GM18505 (cell line): ENCODE measurements at regions not wholly inside any gene's neighbourhood (a gene's known extent, or its start where the extent isn't known, plus 50 kb on each side); places are given as distances from the start of the nearest gene placed in this dataset.

ENCODE experiments used
- ATAC-seq: cut with Tn5 transposase; IDR thresholded peaks from one replicate; pipeline ENCODE4 v1.9.1; 2021; ENCODE audit not compliant: unreplicated experiment
- POLR2A ChIP-seq: IDR thresholded peaks from 4 replicates; pipeline ENCODE4 v1.6.1; 2011; ENCODE audit warnings: borderline replicate concordance; ENCODE audit not compliant: insufficient read depth, insufficient read length; ENCODE audit errors: extremely low read depth

- ATAC-seq, result no peak
Measured at GRCh38 chr3:124229420-124229819, 237.5 kb upstream of the ROPN1 start.

GRCh38 chr3:124229836-124230235 is 237.9 kb upstream of the ROPN1 start:
- no peak for TF ChIP-seq POLR2A
- ATAC-seq, result no peak

More at GRCh38 chr3:124229420-124229819, 237.5 kb upstream of the ROPN1 start:
- no peak for TF ChIP-seq POLR2A

GRCh38 chr3:124230432-124230831 is 238.5 kb upstream of the ROPN1 start:
- TF ChIP-seq POLR2A, result no peak
- ATAC-seq, result no peak

- ATAC-seq, result no peak
- TF ChIP-seq POLR2A, result no peak
Measured at GRCh38 chr3:124230998-124231397, 239.1 kb upstream of the ROPN1 start.

- TF ChIP-seq POLR2A, result no peak
- no peak for ATAC-seq
Measured at GRCh38 chr3:124234852-124235252, 242.9 kb upstream of the ROPN1 start.

- ATAC-seq, result no peak
- no peak for TF ChIP-seq POLR2A
Measured at GRCh38 chr3:124235446-124235845, 243.5 kb upstream of the ROPN1 start.

- TF ChIP-seq POLR2A, result no peak
- ATAC-seq, result no peak
Measured at GRCh38 chr3:124243177-124243859, 251.4 kb upstream of the ROPN1 start.

- no peak for TF ChIP-seq POLR2A
- ATAC-seq, result no peak
Measured at GRCh38 chr3:124246376-124246775, 254.5 kb upstream of the ROPN1 start.

- no peak for ATAC-seq
- no peak for TF ChIP-seq POLR2A
Measured at GRCh38 chr3:124246949-124247348, 255.0 kb upstream of the ROPN1 start.

- ATAC-seq, result no peak
- no peak for TF ChIP-seq POLR2A
Measured at GRCh38 chr3:124248471-124249028, 256.6 kb upstream of the ROPN1 start.

- TF ChIP-seq POLR2A, result no peak
- ATAC-seq, result no peak
Measured at GRCh38 chr3:124249038-124249437, 257.1 kb upstream of the ROPN1 start.

GRCh38 chr3:124250053-124250452 is 258.1 kb upstream of the ROPN1 start:
- no peak for TF ChIP-seq POLR2A
- ATAC-seq, result no peak

- no peak for ATAC-seq
- no peak for TF ChIP-seq POLR2A
Measured at GRCh38 chr3:124256156-124256555, 264.2 kb upstream of the ROPN1 start.

GRCh38 chr3:124256599-124256998 is 264.7 kb upstream of the ROPN1 start:
- ATAC-seq, result no peak

More at GRCh38 chr3:124256599-124256998, 264.7 kb upstream of the ROPN1 start:
- no peak for TF ChIP-seq POLR2A
